Left ventricle myocardium superior (tissue), 1 donor: ENCODE measurements at regions not wholly inside any gene's neighbourhood (a gene's known extent, or its start where the extent isn't known, plus 50 kb on each side); places are given as distances from the start of the nearest gene placed in this dataset.
A peak's percentile ranks its signal among the peaks of the same experiment; 100 is the strongest.
"Not testable (repeated sequence)": the region's sequence is repeated elsewhere in the genome, so short reads cannot be mapped to it uniquely, and the experiment has no call there.

ENCODE experiments used
- ATAC-seq: fragments of 200-7000 bp; cut with Tn5 transposase; one replicate; pipeline ENCODE4 v1.9.1; 2020; ENCODE audit warnings: mild to moderate bottlenecking, moderate library complexity
- DNase-seq: peaks from one replicate; pipeline ENCODE4 v3.0.0-alpha.2; 2020
- intact Hi-C: fragments of 100-400 bp; cut with micrococcal nuclease; formaldehyde crosslinking; loops from one replicate; pipeline ENCODE4 v1.11.0; 2022
- donor health status: DM: no; HTN: yes; CAD: no; lungs with severe emphysema.

- peak; percentile 52 for ATAC-seq
Measured at GRCh38 chr3:29181872-29182271, 99.0 kb upstream of the RBMS3 start.

GRCh38 chr3:29182828-29183227 is 98.0 kb upstream of the RBMS3 start:
- intact Hi-C loops: loop anchor here (10.0 kb wide), 1 partner anchor 52 kb away; no protein-coding TSS in a partner anchor
- peak; percentile 93 for ATAC-seq
- not testable (repeated sequence) for DNase-seq

More at GRCh38 chr3:29181872-29182271, 99.0 kb upstream of the RBMS3 start:
- intact Hi-C loops: loop anchor here (10.0 kb wide), 1 partner anchor 53 kb away; no protein-coding TSS in a partner anchor
- no peak for DNase-seq

GRCh38 chr3:29183346-29184087 is 97.4 kb upstream of the RBMS3 start:
- DNase-seq (no peak), ATAC-seq (no peak)

GRCh38 chr3:29185706-29186105 is 95.2 kb upstream of the RBMS3 start:
- intact Hi-C loops: loop anchor here (10.0 kb wide), 1 partner anchor 49 kb away; no protein-coding TSS in a partner anchor
- DNase-seq (no peak), ATAC-seq (no peak)

More at GRCh38 chr3:29183346-29184087, 97.4 kb upstream of the RBMS3 start:
- intact Hi-C loops: loop anchor here (10.0 kb wide), 1 partner anchor 51 kb away; no protein-coding TSS in a partner anchor

- intact Hi-C loops: loop anchor here (10.0 kb wide), 1 partner anchor 49 kb away; no protein-coding TSS in a partner anchor
- DNase-seq: no peak
Measured at GRCh38 chr3:29186131-29186599, 94.7 kb upstream of the RBMS3 start.

GRCh38 chr3:29186982-29187725 is 93.7 kb upstream of the RBMS3 start:
- DNase-seq: no peak
- intact Hi-C loops: loop anchor here (10.0 kb wide), 1 partner anchor 48 kb away; no protein-coding TSS in a partner anchor
- no peak for ATAC-seq

More at GRCh38 chr3:29186131-29186599, 94.7 kb upstream of the RBMS3 start:
- no peak for ATAC-seq

- no peak for ATAC-seq
Measured at GRCh38 chr3:29189328-29189727, 91.5 kb upstream of the RBMS3 start.

GRCh38 chr3:29194139-29194538 is 86.7 kb upstream of the RBMS3 start:
- no peak for ATAC-seq
- intact Hi-C loops: no loop called here
- no peak for DNase-seq

More at GRCh38 chr3:29189328-29189727, 91.5 kb upstream of the RBMS3 start:
- DNase-seq: no peak
- intact Hi-C loops: loop anchor here (10.0 kb wide), 1 partner anchor 45 kb away; no protein-coding TSS in a partner anchor

- intact Hi-C loops: no loop called here
- ATAC-seq: no peak
Measured at GRCh38 chr3:29195056-29195455, 85.8 kb upstream of the RBMS3 start.

GRCh38 chr3:29201604-29202003 is 79.3 kb upstream of the RBMS3 start:
- no peak for ATAC-seq
- intact Hi-C loops: no loop called here
- DNase-seq: no peak

More at GRCh38 chr3:29195056-29195455, 85.8 kb upstream of the RBMS3 start:
- no peak for DNase-seq

- intact Hi-C loops: no loop called here
- no peak for ATAC-seq
- no peak for DNase-seq
Measured at GRCh38 chr3:29202378-29202777, 78.5 kb upstream of the RBMS3 start.

- intact Hi-C loops: no loop called here
- DNase-seq: no peak
- no peak for ATAC-seq
Measured at GRCh38 chr3:29203851-29204250, 77.0 kb upstream of the RBMS3 start.

GRCh38 chr3:29207427-29207826 is 73.4 kb upstream of the RBMS3 start:
- no peak for DNase-seq
- ATAC-seq: no peak
- intact Hi-C loops: no loop called here

- ATAC-seq (no peak), DNase-seq (no peak)
- intact Hi-C loops: no loop called here
Measured at GRCh38 chr3:29212789-29213433, 68.0 kb upstream of the RBMS3 start.

- intact Hi-C loops: no loop called here
- ATAC-seq (no peak), DNase-seq (no peak)
Measured at GRCh38 chr3:29214009-29214658, 66.7 kb upstream of the RBMS3 start.

GRCh38 chr3:29215948-29216347 is 64.9 kb upstream of the RBMS3 start:
- DNase-seq: no peak
- intact Hi-C loops: no loop called here
- ATAC-seq: no peak

- intact Hi-C loops: no loop called here
- no peak for ATAC-seq
- no peak for DNase-seq
Measured at GRCh38 chr3:29226706-29227105, 54.2 kb upstream of the RBMS3 start.

- ATAC-seq (no peak), DNase-seq (no peak)
- intact Hi-C loops: no loop called here
Measured at GRCh38 chr3:29227307-29227706, 53.6 kb upstream of the RBMS3 start.
